Dendritic cell treated with granulocyte-macrophage colony-stimulating factor and Interleukin-4, amounts not matched to agents 40 ng/mL and 50 ng/mL, for 4 days (primary cell): ENCODE measurements at regions not wholly inside any gene's neighbourhood (a gene's known extent, or its start where the extent isn't known, plus 50 kb on each side); places are given as distances from the start of the nearest gene placed in this dataset.

ENCODE experiments used
- H3K27ac Mint-ChIP-seq: one replicate; pipeline ENCODE4 v1.8.0; 2022; ENCODE audit warnings: mild to moderate bottlenecking, mixed read lengths
- H3K27me3 Mint-ChIP-seq: one replicate; pipeline ENCODE4 v1.8.0; 2022; ENCODE audit warnings: mild to moderate bottlenecking, mixed read lengths
- H3K36me3 Mint-ChIP-seq: one replicate; pipeline ENCODE4 v1.8.0; 2022; ENCODE audit warnings: low read depth, mixed read lengths
- H3K4me1 Mint-ChIP-seq: one replicate; pipeline ENCODE4 v1.8.0; 2022; ENCODE audit warnings: low read depth, mixed read lengths
- H3K4me3 Mint-ChIP-seq: one replicate; pipeline ENCODE4 v1.8.0; 2022; ENCODE audit warnings: mild to moderate bottlenecking, moderate library complexity, mixed read lengths
- H3K9me3 Mint-ChIP-seq: one replicate; pipeline ENCODE4 v1.8.0; 2022; ENCODE audit warnings: mixed read lengths
- intact Hi-C: fragments of 100-400 bp; cut with micrococcal nuclease; formaldehyde crosslinking; loops from one replicate; pipeline ENCODE4 v1.15.0; 2022

DNA sequence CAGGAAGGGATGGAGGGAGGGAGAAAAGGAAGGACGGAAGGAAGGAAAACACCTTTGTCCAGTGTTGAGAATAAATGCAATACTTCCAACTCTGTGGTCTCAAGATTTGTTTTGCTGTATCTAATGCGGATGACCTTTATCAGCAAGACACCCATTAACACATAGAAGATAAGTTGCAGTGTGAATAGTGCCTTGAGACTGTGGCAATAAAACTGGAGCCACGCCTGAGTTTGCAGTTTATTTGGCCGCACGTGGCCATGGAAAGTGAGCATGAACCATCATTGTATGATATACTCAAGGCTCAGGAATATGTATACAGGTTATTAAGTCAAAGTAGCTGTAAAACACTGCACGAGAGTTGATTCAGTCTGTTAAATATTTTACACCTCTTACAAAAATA lies 113.6 kb upstream of the EEA1 start:
- intact Hi-C loops: no loop called here
- Mint-ChIP-seq H3K27ac (no peak overlapping the region), H3K4me3 (no peak overlapping the region), H3K9me3 (peaks cover 9% of the 10 kb centered on the region), H3K4me1 (no peaks in the 10 kb centered on the region), H3K36me3 (no peaks in the 10 kb centered on the region), H3K27me3 (no peaks in the 10 kb centered on the region)

DNA sequence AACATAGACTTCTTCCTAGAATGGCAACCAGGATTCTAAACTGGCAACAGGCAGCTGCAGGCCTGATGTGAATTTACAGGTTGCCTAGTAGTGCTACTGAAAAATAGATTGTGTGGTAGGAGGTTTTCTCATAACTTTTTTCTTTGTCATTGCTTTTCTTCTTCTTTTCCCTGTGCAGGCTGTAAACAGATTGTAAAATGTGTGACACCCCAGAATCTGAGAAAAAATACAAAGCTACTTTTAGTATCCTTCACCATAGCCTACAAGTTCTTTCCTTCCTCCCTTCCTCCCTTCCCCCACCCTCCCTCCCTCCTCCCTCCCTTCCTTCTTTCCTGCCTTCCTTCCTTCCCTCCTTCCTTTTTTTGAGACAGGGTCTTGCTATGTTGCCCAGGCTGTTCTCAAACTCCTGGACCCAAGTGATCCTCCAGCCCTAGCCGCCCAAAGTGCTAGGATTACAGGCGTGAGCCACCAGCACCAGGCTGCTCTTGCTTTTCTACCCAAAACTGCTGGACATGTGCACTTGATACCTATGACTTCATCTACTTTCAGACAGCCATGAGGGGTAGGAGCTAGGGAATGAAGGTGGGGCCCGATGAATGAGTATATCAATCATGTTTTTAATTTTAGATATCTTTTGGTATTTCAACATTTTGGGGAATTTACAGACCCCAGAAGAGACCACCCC lies 114.2 kb upstream of the EEA1 start:
- Mint-ChIP-seq H3K9me3 (peaks cover 9% of the 10 kb centered on the region), H3K4me3 (no peak overlapping the region), H3K4me1 (no peaks in the 10 kb centered on the region), H3K27me3 (no peaks in the 10 kb centered on the region), H3K27ac (no peak overlapping the region), H3K36me3 (no peaks in the 10 kb centered on the region)
- intact Hi-C loops: no loop called here

DNA sequence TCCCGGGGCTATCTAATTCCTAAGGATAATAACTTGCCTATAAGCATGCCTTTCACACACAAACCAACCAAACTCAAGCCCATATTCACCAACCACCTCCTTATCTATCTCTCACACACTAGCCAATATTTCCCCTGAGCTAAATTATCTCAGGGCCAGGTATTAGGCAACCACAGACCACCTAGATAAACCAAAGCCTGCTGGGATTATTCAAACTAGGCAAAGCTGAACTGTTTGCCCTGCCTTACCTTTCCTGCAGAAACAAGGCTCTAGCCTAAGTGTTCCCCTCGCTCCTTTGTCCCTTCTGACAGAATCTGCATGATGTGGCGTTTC lies 114.7 kb upstream of the EEA1 start:
- no peak overlapping the region for H3K27ac Mint-ChIP-seq
- H3K27me3 Mint-ChIP-seq: no peaks in the 10 kb centered on the region
- H3K36me3 Mint-ChIP-seq: no peaks in the 10 kb centered on the region
- no peak overlapping the region for H3K4me3 Mint-ChIP-seq
- H3K4me1 Mint-ChIP-seq: no peaks in the 10 kb centered on the region
- H3K9me3 Mint-ChIP-seq: peaks cover 5% of the 10 kb centered on the region
- intact Hi-C loops: no loop called here

DNA sequence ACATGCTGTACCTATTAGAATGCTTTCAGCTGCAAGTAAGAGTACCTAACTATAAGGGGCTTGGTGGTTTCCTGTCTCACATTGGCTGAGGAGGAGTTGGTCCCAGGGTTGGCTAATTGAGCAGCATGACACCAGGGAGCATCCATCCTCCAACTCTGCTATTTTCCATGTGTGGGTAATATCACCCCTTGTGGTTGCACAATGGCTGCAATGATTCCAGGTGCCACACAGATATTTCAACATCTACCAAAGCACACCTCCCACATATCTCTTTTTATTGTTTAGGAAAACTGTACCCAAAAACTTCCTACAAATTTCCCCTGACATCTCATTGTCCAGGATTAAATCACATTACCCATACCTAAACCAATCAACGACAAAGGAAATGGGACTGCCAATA lies 118.0 kb upstream of the EEA1 start:
- H3K27ac Mint-ChIP-seq: no peak overlapping the region
- no peaks in the 10 kb centered on the region for H3K9me3 Mint-ChIP-seq
- H3K27me3 Mint-ChIP-seq: no peaks in the 10 kb centered on the region
- intact Hi-C loops: no loop called here
- H3K4me3 Mint-ChIP-seq: no peak overlapping the region
- H3K4me1 Mint-ChIP-seq: no peaks in the 10 kb centered on the region
- H3K36me3 Mint-ChIP-seq: no peaks in the 10 kb centered on the region

DNA sequence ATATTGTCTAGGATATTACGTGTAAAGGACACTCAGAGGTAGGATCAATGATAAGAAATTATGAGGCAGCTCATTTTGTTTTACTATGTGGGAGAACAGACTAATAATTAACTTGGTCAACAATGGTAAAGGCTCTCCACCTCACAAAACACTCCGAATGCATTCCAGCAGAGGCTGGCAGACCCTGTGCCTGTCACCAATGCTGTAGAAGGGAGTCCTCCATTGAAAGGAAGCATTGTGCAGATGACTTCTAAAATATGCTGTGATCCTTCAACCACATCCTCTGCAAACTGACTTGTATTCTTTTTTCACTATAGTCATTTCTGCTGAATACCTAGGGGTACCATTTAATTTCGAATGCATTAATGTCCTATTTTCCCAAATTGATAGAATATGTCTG lies 119.6 kb upstream of the EEA1 start:
- H3K36me3 Mint-ChIP-seq: no peaks in the 10 kb centered on the region
- H3K27me3 Mint-ChIP-seq: no peaks in the 10 kb centered on the region
- H3K27ac Mint-ChIP-seq: no peak overlapping the region
- intact Hi-C loops: no loop called here
- no peaks in the 10 kb centered on the region for H3K9me3 Mint-ChIP-seq
- H3K4me3 Mint-ChIP-seq: no peak overlapping the region
- H3K4me1 Mint-ChIP-seq: no peaks in the 10 kb centered on the region

DNA sequence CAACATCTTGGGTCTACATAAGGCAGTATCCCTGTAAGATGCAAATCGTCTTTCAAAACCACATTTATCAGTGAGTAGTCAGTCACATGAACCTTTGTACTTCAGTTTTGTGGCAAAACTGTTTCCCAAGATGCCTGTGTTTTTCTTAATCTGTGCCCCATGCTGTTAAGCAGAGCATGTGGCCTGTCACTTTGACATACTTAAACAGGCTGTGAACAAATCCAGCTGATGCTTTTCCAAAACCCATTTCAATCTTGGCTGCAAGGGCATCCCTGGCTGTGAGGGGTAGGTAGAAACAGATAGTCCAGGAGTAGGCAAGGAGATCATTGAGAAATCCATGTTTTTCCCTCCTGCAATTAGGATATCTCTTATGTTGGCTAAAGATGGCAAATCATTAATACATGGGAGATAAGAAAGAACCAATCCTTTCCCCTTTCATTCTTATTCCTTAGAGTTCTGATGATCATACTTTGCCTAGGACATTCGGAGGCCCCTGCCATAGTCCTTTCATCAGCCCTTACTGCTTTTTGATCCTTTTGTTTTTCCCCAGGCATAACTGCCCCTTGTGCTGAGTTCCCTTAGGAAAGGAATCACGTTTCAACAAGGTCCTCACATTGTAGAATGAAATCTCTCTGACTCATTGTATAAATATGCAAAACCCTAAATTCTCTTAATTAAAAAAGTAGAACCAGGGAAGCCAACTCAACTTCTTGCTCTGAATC lies 121.1 kb upstream of the EEA1 start:
- H3K27me3 Mint-ChIP-seq: no peaks in the 10 kb centered on the region
- H3K4me3 Mint-ChIP-seq: no peak overlapping the region
- no peaks in the 10 kb centered on the region for H3K4me1 Mint-ChIP-seq
- intact Hi-C loops: no loop called here
- no peak overlapping the region for H3K27ac Mint-ChIP-seq
- H3K9me3 Mint-ChIP-seq: no peaks in the 10 kb centered on the region
- no peaks in the 10 kb centered on the region for H3K36me3 Mint-ChIP-seq

DNA sequence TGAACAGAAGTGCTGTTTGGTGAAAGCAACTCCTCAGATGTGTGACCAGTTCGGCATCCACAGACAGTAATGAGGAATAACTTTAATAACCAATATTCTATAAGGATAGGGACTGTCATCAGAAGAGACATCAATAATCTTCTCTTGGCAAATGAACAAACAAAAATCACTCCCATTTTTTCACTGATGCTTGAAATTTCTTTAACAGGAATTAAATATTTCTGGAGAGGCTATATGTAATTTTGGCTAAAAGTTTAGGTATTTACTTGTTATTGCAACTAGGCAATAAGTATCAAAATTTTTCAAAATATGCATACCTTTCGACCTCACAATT lies 121.6 kb upstream of the EEA1 start:
- Mint-ChIP-seq H3K4me1 (no peaks in the 10 kb centered on the region), H3K9me3 (no peaks in the 10 kb centered on the region), H3K27me3 (no peaks in the 10 kb centered on the region), H3K4me3 (no peak overlapping the region), H3K27ac (no peak overlapping the region), H3K36me3 (no peaks in the 10 kb centered on the region)
- intact Hi-C loops: no loop called here

DNA sequence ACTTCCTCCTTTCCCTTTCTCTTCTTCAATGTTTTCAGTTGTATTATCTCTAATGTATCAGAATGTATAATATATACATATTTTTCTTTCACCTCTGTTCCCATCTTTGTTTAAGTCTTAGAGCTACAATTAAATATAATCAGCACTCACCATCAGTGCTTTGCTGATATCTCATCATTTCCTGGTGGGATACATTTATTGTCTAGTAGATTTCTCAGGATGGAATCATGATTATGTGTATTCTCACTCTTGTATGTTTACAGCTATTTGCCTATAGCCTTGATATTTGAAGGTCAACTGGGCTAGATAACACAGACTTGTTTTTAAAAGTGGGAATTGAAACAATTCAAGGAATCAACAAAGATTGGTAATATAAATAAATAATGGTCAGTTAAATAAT lies 124.9 kb upstream of the EEA1 start:
- H3K4me1 Mint-ChIP-seq: peaks cover 3% of the 10 kb centered on the region
- H3K27me3 Mint-ChIP-seq: no peaks in the 10 kb centered on the region
- intact Hi-C loops: no loop called here
- H3K9me3 Mint-ChIP-seq: no peaks in the 10 kb centered on the region
- no peak overlapping the region for H3K27ac Mint-ChIP-seq
- H3K4me3 Mint-ChIP-seq: no peak overlapping the region
- no peaks in the 10 kb centered on the region for H3K36me3 Mint-ChIP-seq

DNA sequence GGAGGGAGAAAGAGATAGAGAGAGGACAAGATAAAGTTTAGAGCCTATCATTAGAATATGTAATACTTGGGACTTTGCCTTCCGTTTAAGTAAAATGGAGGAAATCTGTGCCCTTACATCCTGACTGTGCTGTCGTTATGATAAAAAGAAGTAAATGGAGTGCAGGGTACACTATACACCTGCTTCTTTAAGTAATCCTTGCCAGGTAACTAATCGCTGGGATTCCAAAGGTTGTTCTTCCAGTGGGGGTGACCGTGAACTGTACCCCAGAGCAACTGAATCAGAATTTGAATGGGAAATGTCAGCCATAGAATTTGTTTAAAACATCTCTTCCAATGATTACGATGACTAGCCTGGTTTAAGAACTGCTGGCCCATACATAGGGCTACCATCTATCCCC lies 126.1 kb upstream of the EEA1 start:
- Mint-ChIP-seq H3K9me3 (no peaks in the 10 kb centered on the region), H3K27ac (no peak overlapping the region), H3K27me3 (no peaks in the 10 kb centered on the region), H3K36me3 (no peaks in the 10 kb centered on the region), H3K4me3 (no peak overlapping the region), H3K4me1 (peaks cover 15% of the 10 kb centered on the region)
- intact Hi-C loops: no loop called here

DNA sequence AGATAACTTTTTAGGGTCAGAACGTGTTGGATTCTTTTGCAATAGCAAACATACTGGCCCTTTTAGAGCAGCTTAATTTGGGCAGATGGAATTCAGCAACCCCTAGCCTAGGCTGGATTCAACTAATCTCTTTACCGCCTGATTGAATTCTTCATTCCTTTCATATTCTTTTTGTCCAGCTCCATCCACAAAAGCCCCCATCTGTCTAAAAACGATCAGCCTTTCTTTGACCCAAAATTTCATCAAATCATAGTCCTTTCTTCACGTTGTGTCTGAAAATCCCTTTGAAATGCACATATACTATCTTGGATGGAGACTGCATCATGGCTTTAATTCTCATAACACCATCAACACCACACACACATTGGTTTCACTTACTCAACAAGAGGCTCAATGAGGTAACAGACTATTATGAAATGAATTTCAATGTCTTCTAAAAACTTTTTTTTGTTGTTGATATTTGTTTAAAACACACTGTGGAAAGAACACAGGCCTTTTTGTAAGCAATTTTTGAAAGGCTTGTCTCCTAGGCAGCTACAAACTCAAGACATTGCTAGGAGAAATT lies 128.0 kb upstream of the EEA1 start:
- peaks cover 17% of the 10 kb centered on the region for H3K4me1 Mint-ChIP-seq
- H3K36me3 Mint-ChIP-seq: no peaks in the 10 kb centered on the region
- H3K9me3 Mint-ChIP-seq: no peaks in the 10 kb centered on the region
- H3K27me3 Mint-ChIP-seq: no peaks in the 10 kb centered on the region
- H3K27ac Mint-ChIP-seq: no peak overlapping the region
- H3K4me3 Mint-ChIP-seq: no peak overlapping the region
- intact Hi-C loops: no loop called here

DNA sequence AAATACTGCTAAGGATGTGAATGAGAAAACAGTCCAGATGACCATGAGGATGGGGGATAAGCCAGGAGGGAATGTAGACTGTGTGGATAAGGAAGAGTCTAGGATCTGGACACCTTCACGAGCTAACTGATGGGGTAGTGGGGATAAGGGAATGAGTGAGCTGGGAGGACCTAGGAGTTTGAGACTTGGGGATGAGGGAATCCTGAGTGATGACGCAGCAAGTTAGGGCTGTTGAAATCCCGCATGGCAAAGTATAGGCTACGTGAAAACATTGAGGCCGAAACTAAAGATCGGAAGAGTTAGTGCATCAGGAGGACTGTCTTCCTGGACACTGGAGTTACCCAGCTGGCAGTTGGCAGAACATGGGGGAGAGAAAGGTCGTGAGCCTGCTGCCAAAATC lies 129.2 kb upstream of the EEA1 start:
- intact Hi-C loops: no loop called here
- H3K27ac Mint-ChIP-seq: no peak overlapping the region
- H3K4me3 Mint-ChIP-seq: no peak overlapping the region
- H3K36me3 Mint-ChIP-seq: no peaks in the 10 kb centered on the region
- H3K9me3 Mint-ChIP-seq: no peaks in the 10 kb centered on the region
- no peaks in the 10 kb centered on the region for H3K27me3 Mint-ChIP-seq
- peaks cover 17% of the 10 kb centered on the region for H3K4me1 Mint-ChIP-seq

DNA sequence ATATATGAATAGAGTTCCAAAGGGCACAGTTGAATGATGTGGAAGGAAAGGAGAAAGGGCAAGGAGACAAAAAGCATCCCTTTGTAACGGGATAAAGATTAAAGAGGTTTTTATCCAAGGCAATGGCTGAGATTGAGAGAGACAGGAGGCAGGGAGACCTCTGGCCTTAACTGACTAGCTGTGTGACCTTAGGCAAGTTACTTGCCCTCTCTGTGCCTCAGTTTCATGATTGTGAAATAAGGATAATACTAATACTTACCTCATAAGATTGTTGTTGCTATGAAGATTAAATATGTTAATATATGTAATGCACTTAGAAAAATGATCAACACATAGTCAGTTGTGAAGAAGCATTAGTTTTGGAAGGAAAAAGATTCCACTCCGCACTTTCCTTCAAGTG lies 130.2 kb upstream of the EEA1 start:
- Mint-ChIP-seq H3K27ac (no peak overlapping the region), H3K9me3 (no peaks in the 10 kb centered on the region), H3K4me1 (peaks cover 17% of the 10 kb centered on the region), H3K4me3 (no peak overlapping the region), H3K27me3 (peaks cover 5% of the 10 kb centered on the region), H3K36me3 (no peaks in the 10 kb centered on the region)
- intact Hi-C loops: no loop called here

DNA sequence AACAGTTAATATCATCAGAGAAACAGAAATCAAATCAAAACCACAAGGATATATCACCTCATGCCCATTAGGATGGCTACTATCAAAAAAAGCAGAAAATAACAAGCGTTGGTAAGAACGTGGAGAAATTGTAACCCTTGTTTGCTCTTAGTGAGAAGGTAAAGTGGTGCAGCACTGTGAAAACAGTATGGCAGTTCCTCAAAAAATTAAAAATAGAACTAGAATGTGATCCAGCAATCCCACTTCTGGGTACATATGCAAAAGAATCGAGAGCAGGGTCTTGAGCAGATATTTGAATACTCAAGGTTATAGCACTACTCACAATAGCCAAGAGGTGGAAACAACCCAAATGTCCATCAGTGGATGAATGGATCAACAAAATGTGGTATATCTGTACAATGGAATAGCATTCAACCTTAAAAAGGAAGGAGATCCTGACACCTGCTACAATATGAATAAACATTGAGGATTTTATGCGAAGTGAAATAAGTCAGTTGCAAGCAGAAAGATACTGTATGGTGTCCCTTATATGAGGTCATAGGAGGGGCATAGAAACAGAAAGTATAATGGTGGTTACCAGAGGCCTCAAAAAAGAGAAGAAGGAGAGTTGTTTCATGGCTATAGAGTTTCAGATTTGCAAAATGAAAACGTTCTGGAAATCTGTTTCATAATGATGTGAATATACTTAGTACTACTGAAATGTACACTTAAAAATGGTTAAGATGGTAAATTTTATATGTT lies 131.0 kb upstream of the EEA1 start:
- no peaks in the 10 kb centered on the region for H3K9me3 Mint-ChIP-seq
- peaks cover 17% of the 10 kb centered on the region for H3K4me1 Mint-ChIP-seq
- no peaks in the 10 kb centered on the region for H3K36me3 Mint-ChIP-seq
- H3K4me3 Mint-ChIP-seq: no peak overlapping the region
- peaks cover 5% of the 10 kb centered on the region for H3K27me3 Mint-ChIP-seq
- intact Hi-C loops: no loop called here
- no peak overlapping the region for H3K27ac Mint-ChIP-seq

DNA sequence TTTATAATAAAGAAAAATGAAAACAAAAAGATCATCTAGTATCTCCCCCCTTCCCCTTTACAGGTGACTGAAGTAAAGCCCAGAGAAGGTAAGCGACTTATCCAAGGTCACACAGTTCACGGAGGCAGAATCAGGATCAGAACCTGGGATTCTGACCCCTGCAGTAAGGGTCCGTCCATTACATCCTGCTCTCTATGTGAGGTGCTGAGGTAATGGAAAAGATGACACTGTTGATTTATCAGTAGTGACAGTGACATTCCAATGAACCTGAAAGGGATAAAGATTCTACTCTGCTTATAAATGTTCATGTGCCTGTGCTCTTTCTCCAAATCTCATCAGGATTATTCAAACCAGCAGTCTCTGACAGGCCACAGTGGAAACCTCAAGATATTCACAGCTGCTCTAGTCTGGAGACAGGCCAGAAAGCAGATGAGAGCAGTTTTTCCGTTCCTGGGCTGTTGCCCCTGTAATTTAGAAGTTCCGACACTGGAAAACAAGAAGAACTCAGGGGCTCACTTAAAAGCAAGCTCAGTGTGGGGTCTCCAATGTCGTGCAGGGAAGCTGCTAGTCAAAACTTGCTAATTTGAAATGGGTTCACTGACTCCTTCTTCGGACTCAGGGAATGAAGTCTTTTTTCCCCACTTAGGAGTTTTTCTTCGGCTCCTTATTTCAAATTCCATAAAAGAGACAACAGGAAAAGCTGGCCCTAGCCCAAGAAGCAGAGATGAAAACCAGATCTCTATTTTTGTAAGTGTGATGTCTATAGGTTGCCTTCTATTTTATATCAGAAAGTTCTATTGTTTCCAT lies 131.8 kb upstream of the EEA1 start:
- Mint-ChIP-seq H3K9me3 (no peaks in the 10 kb centered on the region), H3K4me3 (no peak overlapping the region), H3K36me3 (no peaks in the 10 kb centered on the region), H3K27me3 (peaks cover 5% of the 10 kb centered on the region), H3K4me1 (peaks cover 17% of the 10 kb centered on the region), H3K27ac (no peak overlapping the region)
- intact Hi-C loops: no loop called here
